ENCODE measurements at regions not wholly inside any gene's neighbourhood (a gene's known extent, or its start where the extent isn't known, plus 50 kb on each side); places are given as distances from the start of the nearest gene placed in this dataset.

DNA sequence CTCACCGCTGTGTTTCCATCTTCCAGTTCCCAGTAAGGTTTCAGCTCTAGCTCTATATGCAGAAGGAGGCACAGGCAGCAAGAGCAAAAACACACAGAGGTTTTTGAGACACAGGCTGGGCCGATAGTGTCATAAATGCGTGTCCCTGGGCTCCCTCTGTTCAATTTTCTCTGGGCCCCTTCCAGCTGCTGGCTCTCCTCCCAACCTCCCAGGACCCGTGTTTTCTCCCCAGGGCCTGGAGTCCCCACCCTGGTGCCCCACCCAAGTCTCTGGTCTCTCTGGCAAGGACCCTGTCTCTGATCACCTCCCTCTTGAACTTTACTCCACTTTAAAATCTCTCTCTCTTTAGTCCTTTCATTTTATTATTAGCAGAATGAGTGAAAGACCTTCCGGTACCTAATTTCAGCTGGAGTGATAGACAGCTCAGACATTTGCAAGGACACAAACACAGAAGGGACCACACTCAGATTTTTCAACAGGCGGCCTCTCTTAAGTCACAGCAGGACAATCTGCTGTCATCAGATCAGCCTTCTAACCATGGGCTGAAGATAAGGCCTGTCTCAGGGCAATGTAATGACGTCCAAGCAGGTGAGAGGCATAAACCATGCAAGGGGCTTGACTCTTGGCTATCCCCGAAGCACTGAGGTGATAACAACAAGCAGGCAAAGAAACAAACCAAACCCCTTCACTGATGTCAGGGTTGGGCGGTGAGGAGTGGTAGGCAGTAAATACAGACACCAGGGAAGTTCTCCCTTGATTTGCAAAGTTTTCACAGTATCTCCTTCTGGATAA, 190.0 kb upstream of the IRS2 start:
- no peak for DNase-seq

DNA sequence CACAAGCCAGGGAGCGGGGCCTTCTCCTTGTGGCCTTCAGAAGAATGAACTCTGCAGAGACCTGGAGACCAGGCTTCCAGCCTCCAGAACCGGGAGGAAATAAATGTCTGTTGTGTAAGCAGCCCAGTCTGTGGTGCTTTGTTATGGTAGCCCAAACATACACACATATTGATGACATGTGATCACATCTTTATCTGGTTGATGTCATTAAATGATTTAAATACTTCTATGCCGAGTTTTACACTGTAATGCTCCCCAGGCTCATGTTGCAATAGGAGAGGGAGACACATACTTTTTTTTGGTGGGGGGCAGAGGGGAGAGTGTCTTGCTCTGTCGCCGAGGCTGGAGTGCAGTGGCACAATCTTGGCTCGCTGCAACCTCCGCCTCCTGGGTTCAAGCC, 188.0 kb upstream of the IRS2 start:
- DNase-seq = peak; percentile 31

DNA sequence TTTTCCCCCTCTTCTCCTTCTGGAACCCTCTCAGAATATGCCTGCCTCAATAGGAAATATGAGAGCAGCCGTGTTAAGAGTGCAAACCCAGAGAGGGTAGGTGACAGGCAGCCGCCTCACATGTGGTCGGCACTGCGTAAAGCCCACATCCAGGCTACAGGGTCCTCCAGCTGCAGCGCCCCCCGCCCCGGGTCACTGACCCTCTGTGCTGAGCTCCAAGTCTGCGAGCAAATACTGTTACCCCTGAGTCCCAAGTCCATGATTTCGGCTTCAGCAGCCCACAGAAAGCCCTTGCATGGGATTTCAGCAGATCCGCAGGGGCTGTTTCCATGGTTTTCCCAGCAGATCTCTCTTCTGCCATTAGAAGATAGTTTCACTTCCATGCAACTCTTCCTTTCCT, 186.9 kb upstream of the IRS2 start:
- no peak for DNase-seq

DNA sequence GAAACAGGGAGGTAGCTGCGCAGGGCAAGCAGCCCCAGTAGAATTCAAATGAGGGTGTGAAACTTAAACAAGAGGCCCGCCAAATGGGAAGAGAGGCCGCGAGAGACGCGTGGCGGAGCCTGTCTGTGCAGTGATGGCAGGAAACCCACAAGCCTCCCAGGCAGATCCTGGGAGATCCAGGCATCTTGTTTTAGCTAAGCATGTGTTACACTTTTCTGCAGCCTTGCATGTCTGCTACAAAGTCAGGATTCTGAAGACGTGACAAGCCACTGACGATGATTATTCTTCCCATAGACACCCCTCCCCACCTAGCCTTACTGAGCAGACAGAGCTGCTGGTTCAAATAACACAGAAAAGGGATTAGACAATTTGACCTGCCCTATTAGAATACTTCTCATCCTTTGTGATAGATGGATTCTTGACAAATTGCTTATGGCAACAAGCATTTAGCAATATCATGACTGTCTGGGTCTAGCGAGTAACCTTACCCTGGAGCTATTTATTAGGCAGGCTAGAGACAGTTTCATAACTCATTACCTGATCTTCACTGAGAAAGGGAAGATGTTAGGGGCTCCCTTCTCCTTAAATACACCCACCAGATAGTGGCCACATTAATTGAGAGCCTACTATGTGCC, 185.2 kb upstream of the IRS2 start:
- peak; percentile 56 for DNase-seq

DNA sequence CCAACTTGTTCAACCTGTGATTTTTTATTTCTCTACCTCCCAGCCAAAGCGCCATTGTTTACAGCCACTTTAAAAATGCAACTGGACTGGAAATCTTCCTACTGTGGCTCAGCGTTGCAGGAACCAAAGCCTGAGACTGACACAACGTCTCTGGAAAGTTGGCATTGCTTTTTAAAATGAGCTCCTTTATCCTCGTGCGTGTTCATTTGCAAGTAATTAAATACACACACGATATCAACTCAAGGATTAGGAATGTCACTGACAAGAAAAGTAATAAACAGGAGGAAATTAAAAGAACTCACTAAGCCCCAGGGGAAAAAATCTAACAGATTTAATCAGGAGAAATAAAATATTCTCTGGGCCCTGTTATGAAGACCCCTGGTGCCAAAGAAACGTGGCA, 184.6 kb upstream of the IRS2 start:
- peak; percentile 6 for DNase-seq

DNA sequence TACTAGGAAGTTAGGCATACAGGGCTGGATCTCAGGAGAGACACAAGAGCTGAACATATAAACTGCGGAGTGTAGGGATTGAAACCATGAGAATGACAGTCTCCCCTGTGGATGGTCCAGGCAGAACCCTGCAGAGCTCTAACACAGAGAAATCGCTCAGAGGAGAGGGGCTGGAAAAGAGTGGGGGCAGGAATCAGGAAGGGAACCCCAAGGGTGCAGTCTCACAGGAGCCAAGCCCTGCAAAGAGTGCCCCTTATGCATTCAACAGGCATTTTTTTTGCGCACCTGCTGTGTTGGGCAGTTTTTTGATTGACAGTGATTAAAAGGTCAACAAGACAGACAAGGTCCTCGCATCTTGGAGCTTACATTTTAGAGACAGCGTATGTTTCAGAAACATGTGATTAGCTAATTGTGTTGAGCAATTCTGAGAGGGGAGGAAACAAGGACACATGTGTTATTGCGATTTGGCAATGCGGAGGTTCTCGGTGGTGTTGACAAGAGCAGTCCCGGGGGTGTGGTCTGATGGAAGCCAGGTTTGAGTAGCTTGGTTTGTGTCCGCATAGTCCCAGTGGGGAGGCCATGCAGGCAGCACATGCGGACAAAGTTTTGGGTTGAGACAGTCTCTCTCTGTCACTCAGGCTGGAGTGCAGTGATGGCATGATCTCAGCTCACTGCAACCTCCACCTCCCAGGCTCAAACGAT, 182.6 kb upstream of the IRS2 start:
- DNase-seq = peak; percentile 17

DNA sequence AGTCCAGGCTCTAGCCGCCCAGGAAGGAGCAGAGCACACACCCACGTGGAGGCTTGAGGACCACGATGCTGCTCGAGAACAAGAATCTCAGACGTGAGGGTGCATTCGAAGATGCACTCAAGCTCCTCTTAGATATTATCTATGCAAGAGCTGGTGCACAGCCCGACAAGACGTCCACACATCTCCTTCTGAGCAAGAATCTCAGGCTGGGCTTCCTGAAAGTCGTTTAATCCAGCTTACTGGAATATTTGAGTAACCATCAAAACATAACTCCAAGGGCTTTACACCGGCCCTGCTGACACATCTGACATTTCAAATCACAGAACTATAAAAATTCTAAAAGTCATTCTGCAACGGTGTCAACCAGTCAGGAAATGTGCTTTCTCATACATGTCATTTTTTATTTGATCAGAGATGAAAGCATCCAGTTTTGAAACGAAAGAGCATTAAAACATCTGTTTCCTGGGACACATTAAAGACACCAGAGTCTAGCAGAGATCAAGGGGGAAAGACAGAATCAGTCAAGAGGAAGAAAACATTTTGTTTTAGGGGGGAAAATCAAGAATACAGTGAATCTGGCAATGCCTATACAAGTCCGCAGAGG, 177.7 kb upstream of the IRS2 start:
- peak; percentile 17 for DNase-seq

DNA sequence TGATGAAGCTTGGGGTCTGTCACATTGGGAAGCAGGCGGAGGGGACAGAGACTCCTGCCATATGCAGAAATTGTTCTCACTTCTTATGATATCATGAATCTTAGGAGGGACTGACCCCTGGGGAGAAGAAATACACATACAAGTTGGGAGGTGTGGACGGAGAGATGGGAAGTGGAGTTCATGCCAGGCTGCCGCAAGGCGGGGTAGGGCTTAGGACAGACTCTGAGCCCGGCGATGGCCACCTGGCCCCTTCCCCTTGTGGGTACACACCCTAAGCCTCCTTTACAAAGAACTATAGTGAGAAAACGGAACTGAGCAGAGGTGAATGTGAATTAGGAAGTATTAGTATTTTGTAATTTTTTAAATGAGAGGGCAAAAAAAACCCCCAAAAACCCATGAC, 177.0 kb upstream of the IRS2 start:
- no peak for DNase-seq

DNA sequence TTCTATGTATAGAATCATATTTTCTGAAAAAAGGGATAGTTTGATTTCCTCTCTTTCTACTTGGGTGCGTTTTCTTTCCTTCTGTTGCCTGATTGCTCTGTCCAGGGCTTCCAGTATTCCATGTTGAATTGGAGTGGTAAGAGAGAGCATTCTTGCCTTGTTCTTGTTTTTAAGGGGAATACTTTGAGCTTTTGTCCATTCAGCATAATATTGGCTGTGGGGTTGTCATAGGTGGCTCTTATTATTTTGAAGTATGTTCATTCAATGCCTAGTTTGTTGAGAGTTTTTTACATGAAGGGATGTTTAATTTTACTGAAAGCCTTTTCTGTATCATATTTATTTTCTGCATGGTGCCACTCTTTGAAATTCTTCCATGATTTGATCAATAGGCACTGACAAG, 173.5 kb upstream of the IRS2 start:
- no peak for DNase-seq

DNA sequence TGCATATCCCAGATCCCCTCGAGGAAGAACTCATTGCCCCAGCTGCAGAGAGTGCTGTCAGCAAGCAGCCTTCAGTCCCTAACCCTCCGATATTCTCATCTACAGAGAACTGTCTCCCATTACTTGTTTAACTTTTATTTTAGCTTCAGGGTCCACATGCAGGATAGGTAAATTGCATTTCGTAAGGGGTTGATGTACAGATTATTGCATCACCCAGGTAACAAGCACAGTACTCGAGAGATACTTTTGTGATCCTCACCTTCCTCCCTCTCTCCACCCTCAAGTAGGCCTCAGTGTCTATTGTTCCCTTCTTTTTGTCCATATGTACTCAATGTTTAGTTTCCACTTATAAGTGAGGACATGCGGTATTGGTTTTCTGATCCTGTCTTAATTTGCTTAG, 171.5 kb upstream of the IRS2 start:
- no peak for DNase-seq

DNA sequence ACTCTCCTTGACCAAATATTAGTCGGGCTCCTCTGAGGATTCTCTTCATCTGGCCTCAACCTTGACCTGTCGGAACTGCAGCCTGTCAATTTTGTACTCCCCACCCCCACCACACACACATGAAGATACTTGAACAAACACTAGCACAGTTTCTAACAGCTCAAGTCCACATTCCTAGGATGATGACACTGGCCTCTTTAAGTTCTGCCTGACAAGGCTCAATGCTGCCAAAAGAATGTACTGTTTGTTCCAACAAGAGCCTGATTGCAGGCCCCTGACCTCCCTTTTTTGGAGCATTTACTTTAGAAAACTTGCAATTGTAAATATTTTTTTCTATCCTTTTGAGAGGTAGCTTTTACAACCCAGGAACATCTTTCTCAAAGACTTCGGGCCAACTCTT, 169.2 kb upstream of the IRS2 start:
- peak; percentile 45 for DNase-seq

DNA sequence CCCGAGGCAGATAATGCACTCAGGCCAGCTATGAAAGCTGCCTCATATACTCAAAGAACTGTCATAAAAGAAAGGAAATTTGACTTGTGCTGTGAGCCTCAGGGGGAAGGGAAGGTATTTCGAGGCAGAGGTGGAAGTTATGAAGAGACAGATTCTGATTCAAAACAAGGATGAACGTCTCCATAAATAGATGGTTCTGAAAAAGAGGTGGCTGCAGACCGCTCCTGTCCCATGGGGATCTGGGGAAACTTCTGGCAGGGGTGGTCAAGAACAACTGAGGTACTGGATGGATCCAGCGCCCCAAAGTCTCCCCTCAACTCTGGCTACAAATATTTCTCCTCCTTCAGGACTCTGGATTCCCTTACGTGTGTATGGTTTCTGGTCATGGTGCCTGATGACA, 168.1 kb upstream of the IRS2 start:
- no peak for DNase-seq

DNA sequence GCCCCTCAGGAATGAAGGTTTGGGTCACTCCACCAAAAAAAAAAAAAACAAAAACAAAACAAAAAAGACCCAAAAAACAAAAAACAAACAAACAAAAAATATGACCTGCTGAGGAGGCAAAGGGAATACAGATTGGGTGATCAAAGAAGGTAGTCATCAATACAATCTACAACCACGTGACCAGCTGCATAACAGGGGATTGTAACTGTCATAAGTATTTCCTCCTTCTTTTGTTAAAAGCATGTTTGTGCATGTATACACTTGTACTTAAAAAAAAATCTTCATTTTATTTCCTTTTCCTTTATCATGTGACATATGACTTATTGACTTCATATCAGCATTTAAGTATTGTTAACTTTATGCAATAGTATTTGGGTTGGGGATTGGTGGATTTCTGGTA, 165.1 kb upstream of the IRS2 start:
- DNase-seq = no peak

DNA sequence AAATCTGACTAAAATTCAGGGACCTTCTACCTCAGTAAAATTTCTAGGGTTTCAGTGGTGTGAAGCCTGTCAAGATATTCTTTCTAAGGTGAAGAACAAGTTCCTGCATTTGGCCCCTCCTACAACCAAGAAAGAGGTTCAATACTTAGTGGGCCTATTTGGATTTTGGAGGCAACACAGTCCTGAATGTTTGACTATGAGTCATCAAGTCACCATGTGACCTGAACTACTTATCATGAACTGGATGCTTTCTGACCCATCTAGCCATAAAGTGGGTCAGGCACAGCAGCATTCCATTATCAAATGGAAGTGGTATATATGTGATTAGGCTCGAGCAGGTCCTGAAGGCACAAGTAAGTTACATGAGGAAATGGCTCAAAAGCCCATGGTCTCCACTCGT, 163.0 kb upstream of the IRS2 start:
- DNase-seq = no peak

DNA sequence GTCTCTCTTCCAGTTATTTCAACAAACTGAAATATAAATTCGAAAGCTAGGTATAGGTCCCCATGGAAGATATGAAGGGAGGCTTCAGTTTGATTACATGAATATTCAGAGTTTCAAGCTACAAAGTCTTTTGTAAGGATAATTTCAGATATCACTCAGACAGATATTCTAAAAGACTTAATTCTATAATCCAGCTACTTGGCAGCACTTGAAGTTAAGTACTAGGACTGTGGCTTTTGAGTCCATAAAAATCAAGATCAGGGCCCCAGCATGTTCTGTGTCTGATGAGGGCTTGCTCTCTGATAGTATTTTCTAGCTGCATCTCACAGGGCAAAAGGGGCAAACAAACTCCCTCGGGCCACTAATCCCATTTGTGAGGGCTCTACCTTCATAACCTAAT, 160.6 kb upstream of the IRS2 start:
- no peak for DNase-seq

DNA sequence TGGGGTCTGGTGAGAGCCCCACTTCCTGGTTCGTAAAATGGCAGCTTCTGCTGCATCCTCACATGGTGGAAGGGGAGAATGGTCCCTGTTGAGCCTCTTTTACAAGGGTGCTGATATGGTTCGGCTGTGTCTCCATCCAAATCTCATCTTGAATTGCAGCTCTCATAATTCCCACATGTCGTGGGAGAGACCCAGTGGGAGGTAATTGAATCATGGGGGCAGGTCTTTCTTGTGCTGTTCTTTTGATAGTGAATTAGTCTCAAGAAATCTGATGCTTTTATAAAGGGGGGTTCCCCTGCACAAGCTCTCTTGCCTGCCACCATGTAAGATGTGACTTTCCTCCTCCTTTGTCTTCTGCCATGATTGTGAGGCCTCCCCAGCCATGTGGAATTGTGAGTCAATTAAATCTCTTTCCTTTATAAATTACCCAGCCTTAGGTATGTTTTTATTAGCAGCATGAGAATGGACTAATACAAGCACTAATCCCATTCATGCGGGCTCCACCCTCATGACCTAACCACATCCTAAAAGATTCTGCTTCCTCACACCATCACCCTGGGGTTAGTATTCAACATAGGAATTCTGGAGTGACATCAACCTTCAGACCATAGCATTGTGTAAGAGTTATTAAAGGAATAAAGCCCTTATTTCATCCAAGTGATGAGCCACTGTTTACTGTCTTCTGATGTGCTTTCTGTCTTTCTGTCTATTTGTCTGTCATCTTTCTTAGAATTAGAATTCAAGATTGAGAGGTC, 159.0 kb upstream of the IRS2 start:
- DNase-seq = peak; percentile 79

DNA sequence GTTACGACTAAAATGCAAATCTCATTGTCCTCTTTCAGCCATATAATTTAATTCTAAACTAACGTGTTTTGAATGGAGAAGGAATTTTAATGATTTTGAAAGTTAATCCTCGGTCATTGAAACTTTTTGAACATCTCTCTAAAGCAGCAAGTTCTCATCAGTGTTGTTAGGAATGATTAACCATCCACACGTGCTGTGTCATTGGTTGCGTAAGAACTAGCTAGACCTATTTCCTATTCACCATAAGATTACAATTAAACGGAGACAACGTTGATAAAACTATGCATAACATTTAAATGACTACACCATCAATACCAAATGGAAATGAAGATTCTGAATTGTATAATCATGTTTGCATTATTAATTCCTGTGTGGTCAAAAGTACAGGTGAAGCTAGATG, 155.6 kb upstream of the IRS2 start:
- DNase-seq = peak; percentile 75

DNA sequence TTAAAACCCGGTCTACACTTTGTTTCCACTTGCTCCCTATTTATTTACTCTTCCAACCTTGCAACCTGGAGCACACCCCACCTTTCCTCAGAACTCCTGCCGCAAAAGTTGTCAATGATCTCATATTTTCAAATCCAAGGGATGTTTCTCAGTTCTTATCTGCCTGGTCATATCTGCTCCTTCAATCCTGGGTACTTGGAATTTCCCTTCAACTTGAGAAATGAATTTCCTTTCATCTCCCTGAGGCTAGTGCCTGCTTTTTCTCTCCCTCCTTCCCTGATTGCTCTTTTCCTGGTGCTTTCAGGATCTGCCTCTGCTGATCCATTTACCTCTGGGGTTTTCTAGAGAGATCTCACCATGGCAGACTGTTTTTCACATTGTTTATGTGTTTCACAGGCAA, 154.8 kb upstream of the IRS2 start:
- no peak for DNase-seq

DNA sequence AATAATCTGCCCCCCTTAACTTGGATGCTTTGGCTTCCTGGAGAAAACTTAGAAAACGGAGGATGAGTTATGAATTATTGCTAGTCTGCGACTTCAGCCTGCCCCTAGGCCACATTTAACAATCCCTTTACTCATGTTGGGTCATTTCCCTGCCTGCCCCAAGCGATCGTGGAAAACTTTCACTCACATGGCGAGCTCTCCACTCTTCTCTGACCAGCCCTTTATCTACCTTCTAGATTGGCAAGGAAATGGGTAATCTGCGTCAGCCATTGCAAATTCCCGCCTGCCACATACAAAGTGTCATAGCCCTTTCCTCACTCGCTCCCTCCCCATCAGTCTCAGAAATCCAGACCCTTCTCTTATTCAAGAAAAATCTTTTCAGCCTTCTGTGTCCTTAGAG, 154.3 kb upstream of the IRS2 start:
- no peak for DNase-seq

DNA sequence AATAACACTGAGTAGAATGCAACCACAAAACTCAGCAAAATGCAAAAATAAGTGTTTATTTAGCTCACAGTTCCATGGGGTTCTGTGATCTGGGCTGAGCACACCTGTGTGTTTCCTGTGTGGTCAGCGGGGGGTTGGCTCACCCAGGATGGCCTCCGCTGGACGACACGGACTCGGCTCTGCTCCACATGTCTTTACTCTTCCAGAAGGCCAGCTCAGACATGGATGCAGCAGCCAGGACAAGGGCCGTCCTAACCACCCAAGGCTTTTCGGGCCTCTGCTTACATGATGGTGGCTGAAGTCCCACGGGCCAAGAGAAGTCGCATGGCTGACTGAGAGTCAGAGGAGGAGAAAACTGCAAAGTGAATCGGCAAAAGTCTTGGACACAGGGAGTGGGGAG, 153.5 kb upstream of the IRS2 start:
- DNase-seq = no peak

DNA sequence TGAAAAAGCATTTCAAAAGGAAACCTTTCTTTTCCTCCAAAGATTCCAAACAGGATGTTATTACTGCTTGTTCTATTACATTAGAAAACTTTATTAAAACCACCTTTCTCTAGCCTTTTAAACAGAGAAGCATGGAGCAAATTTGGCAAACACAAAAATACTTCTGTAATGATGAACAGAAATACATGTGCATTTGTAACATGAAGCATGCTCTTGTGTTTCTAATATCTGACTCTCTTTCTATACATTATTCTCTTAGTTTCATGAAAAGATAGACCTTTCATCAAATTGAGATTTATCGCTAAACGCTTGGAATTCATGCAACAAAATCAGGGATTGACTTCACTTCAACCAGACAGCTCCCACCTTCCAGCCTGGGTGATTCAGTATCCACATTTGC, 152.8 kb upstream of the IRS2 start:
- DNase-seq = peak; percentile 82

DNA sequence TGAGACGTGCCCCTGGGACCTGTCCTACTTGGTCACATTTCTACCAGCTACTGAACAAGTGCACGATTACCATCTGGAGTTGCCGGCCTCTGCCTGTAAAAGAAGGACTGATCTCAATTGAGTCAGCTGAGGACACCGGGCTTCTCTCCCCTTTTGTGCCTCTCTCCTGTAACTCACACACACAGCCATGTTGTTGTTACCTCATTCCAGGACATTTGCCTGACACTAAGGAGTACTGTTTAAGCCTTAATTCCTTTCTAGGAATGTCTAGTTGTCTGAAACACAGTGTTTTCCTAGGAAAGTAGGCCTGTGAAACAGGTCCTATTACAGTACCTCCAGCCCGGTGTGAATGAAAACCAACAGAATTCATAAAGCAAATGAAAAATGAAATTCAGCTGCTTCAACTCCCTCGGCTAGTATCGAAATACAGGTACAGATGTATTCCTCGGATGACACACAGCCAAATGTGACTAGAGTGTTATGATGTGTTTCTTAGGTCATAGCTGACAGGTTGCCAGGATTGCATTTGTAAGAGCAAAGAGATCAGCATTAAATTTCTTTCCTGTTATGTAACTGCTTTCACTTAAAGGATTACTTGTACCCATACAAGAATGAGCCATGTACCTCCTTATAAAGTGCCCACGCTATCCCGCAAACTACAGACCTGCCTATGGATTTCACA, 152.0 kb upstream of the IRS2 start:
- DNase-seq = peak; percentile 86

Data from fibroblast of upper back skin (primary cell).